SK-N-SH (cell line): ENCODE measurements at regions not wholly inside any gene's neighbourhood (a gene's known extent, or its start where the extent isn't known, plus 50 kb on each side); places are given as distances from the start of the nearest gene placed in this dataset.

Experiments used
- CTCF ChIP-seq: fragments of 200-600 bp; sonication (generic); IDR thresholded peaks from 2 replicates; pipeline ENCODE4 v1.6.1; 2017; ENCODE audit warnings: antibody characterized with exemption, mild to moderate bottlenecking, moderate library complexity
- EP300 ChIP-seq, 2 experiments: IDR thresholded peaks; 2 replicates each; pipeline versions ENCODE4 v1.4.0 to v1.6.1; 2012; ENCODE audit warnings: borderline replicate concordance in 1 of 2, low read depth in 1 of 2, low read length in 1 of 2
- JUND ChIP-seq: IDR thresholded peaks from 2 replicates; pipeline ENCODE4 v1.4.0; 2012
- NFIC ChIP-seq: IDR thresholded peaks from 2 replicates; pipeline ENCODE4 v1.4.0; 2012; ENCODE audit warnings: borderline replicate concordance
- RAD21 ChIP-seq: IDR thresholded peaks from 2 replicates; pipeline ENCODE4 v1.6.1; 2012; ENCODE audit warnings: mild to moderate bottlenecking, low read length
- RFX5 ChIP-seq: IDR thresholded peaks from 2 replicates; pipeline ENCODE4 v1.6.1; 2012; ENCODE audit warnings: mild to moderate bottlenecking, improper control_type of control experiment, low read length
- TAF1 ChIP-seq: IDR thresholded peaks from 2 replicates; pipeline ENCODE4 v1.6.1; 2012; ENCODE audit warnings: low read depth, mild to moderate bottlenecking, low read length, moderate library complexity, borderline replicate concordance
- TCF12 ChIP-seq: IDR thresholded peaks from 2 replicates; pipeline ENCODE4 v1.4.0; 2012
- USF2 ChIP-seq: fragments of 150-350 bp; IDR thresholded peaks from 2 replicates; pipeline ENCODE4 v1.6.1; 2017; ENCODE audit warnings: antibody characterized with exemption, low read length, low read depth, borderline replicate concordance
- YY1 ChIP-seq: IDR thresholded peaks from 2 replicates; pipeline ENCODE4 v1.4.0; 2012; ENCODE audit warnings: low read depth, mild to moderate bottlenecking
- ZBTB33 ChIP-seq: IDR thresholded peaks from 2 replicates; pipeline ENCODE4 v1.4.0; 2012; ENCODE audit warnings: low read depth, borderline replicate concordance

- TF ChIP-seq ZBTB33 (no peak), CTCF (no peak), TCF12 (no peak), TAF1 (no peak), YY1 (no peak), EP300 (IDR thresholded peaks at IDR 0.05; ENCODE audit: borderline replicate concordance in 1 of 2, low read depth in 1 of 2, low read length in 1 of 2) (no peak), RAD21 (no peak), USF2 (no peak), NFIC (no peak), RFX5 (no peak), JUND (no peak)
These were observed 1574.0 kb downstream of the MAT2B start for GRCh38 chr5:165079389-165079788.
